ENCODE measurements at regions not wholly inside any gene's neighbourhood (a gene's known extent, or its start where the extent isn't known, plus 50 kb on each side); places are given as distances from the start of the nearest gene placed in this dataset.
A peak's percentile ranks its signal among the peaks of the same experiment; 100 is the strongest.

DNA sequence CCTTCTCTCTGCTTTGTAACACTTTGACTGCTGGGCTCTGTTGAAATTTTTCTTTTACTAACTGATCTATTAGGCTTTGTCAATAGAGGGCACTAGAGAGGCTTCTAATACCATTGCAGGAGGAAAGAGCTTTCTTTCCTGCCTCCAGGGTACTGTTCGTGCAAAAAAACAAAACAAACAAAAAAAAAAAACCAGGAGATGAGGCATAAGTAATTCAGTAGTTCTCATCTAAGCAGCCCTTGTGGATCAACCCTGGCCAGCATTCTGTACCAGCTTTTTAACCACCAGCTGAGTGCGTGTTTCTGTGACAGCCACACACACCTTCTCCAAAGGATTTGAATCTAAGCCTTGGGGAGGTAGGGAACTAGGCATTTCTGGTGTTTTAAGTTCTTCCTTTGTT, 1707.6 kb upstream of the SLC10A2 start:
- Histone ChIP-seq H3K9ac (no peak overlapping the region), H4K20me1 (ENCODE audit: insufficient read depth) (no peaks in the 10 kb centered on the region), H3K9me2 (ENCODE audit: insufficient read depth) (no peaks in the 10 kb centered on the region), H3K4me2 (ENCODE audit: unreplicated experiment) (no peak overlapping the region), H2AFZ (no peak overlapping the region), H3K4me3 (no peak overlapping the region), H3K79me2 (ENCODE audit: insufficient read depth) (no peaks in the 10 kb centered on the region), H3K4me1 (ENCODE audit: insufficient read depth) (no peaks in the 10 kb centered on the region), H3K9me3 (ENCODE audit: low read depth) (no peaks in the 10 kb centered on the region), H3K36me3 (ENCODE audit: low read depth) (no peaks in the 10 kb centered on the region), H3K27me3 (replicated peaks; ENCODE audit: insufficient read depth) (no peaks in the 10 kb centered on the region), H3F3A (ENCODE audit: insufficient read depth) (no peaks in the 10 kb centered on the region), H3K27ac (no peak overlapping the region)
- 30 to 33% methylated on average over 2 of the region's 2 CpGs for WGBS, 2 experiments (ENCODE audit: low coverage in 1 of 2, low lambda C conversion rate in 2 of 2, missing lambda C conversion rate in 2 of 2)
- in situ Hi-C loops (cut with MboI): no loop called here
- peak; percentile 50 for DNase-seq
- TF ChIP-seq EZH2 (IDR thresholded peaks at IDR 0.05; ENCODE audit: insufficient read depth, poor library complexity, severe bottlenecking) (no peak), EZH2phosphoT487 (IDR thresholded peaks at IDR 0.05; ENCODE audit: insufficient read depth, low read depth) (no peak)

DNA sequence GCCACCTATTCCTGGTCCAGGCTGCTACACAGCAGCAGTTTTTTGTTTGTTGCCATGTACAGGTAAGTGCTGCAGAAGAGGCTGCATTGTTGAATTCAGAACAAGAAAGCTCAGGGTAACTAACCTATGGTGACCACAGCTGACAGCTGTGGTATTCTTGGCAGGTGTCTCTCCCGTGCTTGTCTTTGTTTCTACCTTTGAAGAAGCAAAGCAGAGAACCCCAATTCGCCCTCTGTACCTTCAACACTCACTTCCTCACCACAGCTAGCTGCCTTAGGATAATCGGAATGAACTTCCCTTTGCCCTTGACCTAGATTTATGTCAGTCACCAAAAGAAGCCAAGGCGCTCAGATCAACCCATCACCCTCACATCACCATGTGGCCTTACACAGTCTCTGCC, 1703.3 kb upstream of the SLC10A2 start:
- no peaks in the 10 kb centered on the region for H3K4me1 ChIP-seq (ENCODE audit: insufficient read depth)
- WGBS, 2 experiments (ENCODE audit: low coverage in 1 of 2, low lambda C conversion rate in 2 of 2, missing lambda C conversion rate in 2 of 2): 35 to 36% methylated on average over 4 of the region's 4 CpGs
- H3K9ac ChIP-seq: no peak overlapping the region
- H3F3A ChIP-seq (ENCODE audit: insufficient read depth): no peaks in the 10 kb centered on the region
- no peak overlapping the region for H3K4me2 ChIP-seq (ENCODE audit: unreplicated experiment)
- no peak overlapping the region for H3K4me3 ChIP-seq
- no peaks in the 10 kb centered on the region for H3K79me2 ChIP-seq (ENCODE audit: insufficient read depth)
- H3K36me3 ChIP-seq (ENCODE audit: low read depth): no peaks in the 10 kb centered on the region
- H3K27ac ChIP-seq: no peak overlapping the region
- no peak for DNase-seq
- H2AFZ ChIP-seq: no peak overlapping the region
- H3K9me2 ChIP-seq (ENCODE audit: insufficient read depth): no peaks in the 10 kb centered on the region
- no peak for TF ChIP-seq EZH2 (IDR thresholded peaks at IDR 0.05; ENCODE audit: insufficient read depth, poor library complexity, severe bottlenecking)
- TF ChIP-seq EZH2phosphoT487 (IDR thresholded peaks at IDR 0.05; ENCODE audit: insufficient read depth, low read depth): no peak
- no peaks in the 10 kb centered on the region for H3K27me3 ChIP-seq (replicated peaks; ENCODE audit: insufficient read depth)
- in situ Hi-C loops (cut with MboI): no loop called here
- H3K9me3 ChIP-seq (ENCODE audit: low read depth): no peaks in the 10 kb centered on the region
- no peaks in the 10 kb centered on the region for H4K20me1 ChIP-seq (ENCODE audit: insufficient read depth)

DNA sequence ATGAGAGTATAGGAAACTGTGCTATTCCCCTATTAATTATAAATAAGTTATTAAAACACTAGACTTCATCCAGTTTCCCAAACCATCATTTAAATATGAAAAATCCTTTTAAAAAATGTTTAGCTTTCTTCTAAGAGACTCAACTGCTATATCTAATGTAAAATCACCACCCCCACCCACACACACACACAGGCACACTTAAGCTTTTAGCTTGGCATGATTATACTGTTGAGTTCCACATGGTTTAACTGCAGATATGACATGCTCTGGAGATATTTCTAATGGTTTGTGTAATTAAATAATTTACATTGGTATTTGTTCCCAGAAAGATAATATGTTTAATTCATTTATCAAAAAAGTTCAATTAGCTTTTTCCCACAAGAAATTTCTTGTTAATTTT, 1700.1 kb upstream of the SLC10A2 start:
- Histone ChIP-seq H3K4me3 (no peak overlapping the region), H3K79me2 (ENCODE audit: insufficient read depth) (no peaks in the 10 kb centered on the region), H3K9ac (no peak overlapping the region), H4K20me1 (ENCODE audit: insufficient read depth) (no peaks in the 10 kb centered on the region), H3K4me2 (ENCODE audit: unreplicated experiment) (no peak overlapping the region), H3K4me1 (ENCODE audit: insufficient read depth) (no peaks in the 10 kb centered on the region), H3K27me3 (replicated peaks; ENCODE audit: insufficient read depth) (no peaks in the 10 kb centered on the region), H3K9me2 (ENCODE audit: insufficient read depth) (no peaks in the 10 kb centered on the region), H3F3A (ENCODE audit: insufficient read depth) (no peaks in the 10 kb centered on the region), H3K36me3 (ENCODE audit: low read depth) (no peaks in the 10 kb centered on the region), H3K27ac (no peak overlapping the region), H2AFZ (no peak overlapping the region), H3K9me3 (ENCODE audit: low read depth) (no peaks in the 10 kb centered on the region)
- TF ChIP-seq EZH2phosphoT487 (IDR thresholded peaks at IDR 0.05; ENCODE audit: insufficient read depth, low read depth) (no peak), EZH2 (IDR thresholded peaks at IDR 0.05; ENCODE audit: insufficient read depth, poor library complexity, severe bottlenecking) (no peak)
- in situ Hi-C loops (cut with MboI): no loop called here
- no peak for DNase-seq

DNA sequence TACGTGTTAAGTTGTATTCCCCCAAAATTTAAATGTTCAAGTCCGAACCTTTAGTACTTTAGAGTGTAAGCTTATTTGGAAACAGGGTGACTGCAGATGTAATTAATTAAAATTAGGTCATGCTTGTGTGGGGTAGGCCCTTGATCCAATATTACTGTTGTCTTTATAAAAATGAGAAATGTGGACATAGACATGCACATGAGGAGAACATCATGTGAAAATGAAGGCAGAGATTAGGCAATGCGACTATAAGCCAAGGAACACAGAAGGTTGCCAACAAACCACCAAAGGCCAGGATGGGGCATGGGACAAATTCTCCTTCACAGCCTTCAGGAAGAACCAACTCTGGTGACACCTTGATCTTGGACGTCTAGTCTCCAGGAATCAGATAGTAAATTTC, 1698.4 kb upstream of the SLC10A2 start:
- in situ Hi-C loops (cut with MboI): no loop called here
- H3K4me2 ChIP-seq (ENCODE audit: unreplicated experiment): no peak overlapping the region
- 2 to 3% methylated on average over 4 of the region's 4 CpGs for WGBS, 2 experiments (ENCODE audit: low coverage in 1 of 2, low lambda C conversion rate in 2 of 2, missing lambda C conversion rate in 2 of 2)

DNA sequence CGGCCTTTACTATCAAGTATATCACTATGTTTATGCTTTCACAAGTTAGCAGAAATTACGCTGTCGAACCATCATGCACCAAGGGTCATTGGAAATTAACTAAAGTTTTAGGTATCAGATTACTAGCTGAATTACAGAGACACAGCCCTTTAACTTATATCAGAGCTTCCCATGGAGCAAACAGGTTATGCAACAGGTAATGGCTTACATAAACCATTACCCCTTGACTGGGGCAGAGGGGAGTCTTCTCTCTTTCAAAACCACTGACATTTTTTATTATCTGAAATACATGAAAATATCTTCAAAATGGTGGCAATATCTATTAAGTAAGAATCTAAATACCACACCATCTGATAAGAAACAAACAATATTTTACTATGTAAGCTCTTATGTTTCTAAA, 1692.9 kb upstream of the SLC10A2 start:
- no peaks in the 10 kb centered on the region for H3K36me3 ChIP-seq (ENCODE audit: low read depth)
- TF ChIP-seq EZH2phosphoT487 (IDR thresholded peaks at IDR 0.05; ENCODE audit: insufficient read depth, low read depth) (no peak), EZH2 (IDR thresholded peaks at IDR 0.05; ENCODE audit: insufficient read depth, poor library complexity, severe bottlenecking) (no peak)
- no peak overlapping the region for H3K27ac ChIP-seq
- in situ Hi-C loops (cut with MboI): no loop called here
- no peaks in the 10 kb centered on the region for H3K79me2 ChIP-seq (ENCODE audit: insufficient read depth)
- H3K4me3 ChIP-seq: no peak overlapping the region
- H3K9ac ChIP-seq: no peak overlapping the region
- no peaks in the 10 kb centered on the region for H3K9me3 ChIP-seq (ENCODE audit: low read depth)
- no peaks in the 10 kb centered on the region for H3F3A ChIP-seq (ENCODE audit: insufficient read depth)
- H4K20me1 ChIP-seq (ENCODE audit: insufficient read depth): no peaks in the 10 kb centered on the region
- H3K4me2 ChIP-seq (ENCODE audit: unreplicated experiment): no peak overlapping the region
- no peak overlapping the region for H2AFZ ChIP-seq
- WGBS, 2 experiments (ENCODE audit: low coverage in 1 of 2, low lambda C conversion rate in 2 of 2, missing lambda C conversion rate in 2 of 2): 54 to 72% methylated on average over 3 of the region's 3 CpGs
- H3K9me2 ChIP-seq (ENCODE audit: insufficient read depth): no peaks in the 10 kb centered on the region
- no peak for DNase-seq
- no peaks in the 10 kb centered on the region for H3K27me3 ChIP-seq (replicated peaks; ENCODE audit: insufficient read depth)
- no peaks in the 10 kb centered on the region for H3K4me1 ChIP-seq (ENCODE audit: insufficient read depth)

More for the DNA sequence above, 1698.4 kb upstream of the SLC10A2 start:
- Histone ChIP-seq H3K36me3 (ENCODE audit: low read depth) (no peaks in the 10 kb centered on the region), H3K27ac (no peak overlapping the region), H3K9ac (no peak overlapping the region), H3K27me3 (replicated peaks; ENCODE audit: insufficient read depth) (no peaks in the 10 kb centered on the region), H3K4me1 (ENCODE audit: insufficient read depth) (no peaks in the 10 kb centered on the region), H4K20me1 (ENCODE audit: insufficient read depth) (no peaks in the 10 kb centered on the region), H3K4me3 (no peak overlapping the region), H2AFZ (no peak overlapping the region), H3K79me2 (ENCODE audit: insufficient read depth) (no peaks in the 10 kb centered on the region), H3K9me2 (ENCODE audit: insufficient read depth) (no peaks in the 10 kb centered on the region), H3K9me3 (ENCODE audit: low read depth) (no peaks in the 10 kb centered on the region), H3F3A (ENCODE audit: insufficient read depth) (no peaks in the 10 kb centered on the region)
- DNase-seq: no peak
- TF ChIP-seq EZH2 (IDR thresholded peaks at IDR 0.05; ENCODE audit: insufficient read depth, poor library complexity, severe bottlenecking) (no peak), EZH2phosphoT487 (IDR thresholded peaks at IDR 0.05; ENCODE audit: insufficient read depth, low read depth) (no peak)
